Inferior parietal cortex (tissue), 1 donor: ENCODE measurements at regions not wholly inside any gene's neighbourhood (a gene's known extent, or its start where the extent isn't known, plus 50 kb on each side); places are given as distances from the start of the nearest gene placed in this dataset.

Experiments
- DNase-seq: peaks from one replicate; pipeline ENCODE4 v3.0.0-alpha.2; 2016; ENCODE audit errors: extremely low spot score

DNA sequence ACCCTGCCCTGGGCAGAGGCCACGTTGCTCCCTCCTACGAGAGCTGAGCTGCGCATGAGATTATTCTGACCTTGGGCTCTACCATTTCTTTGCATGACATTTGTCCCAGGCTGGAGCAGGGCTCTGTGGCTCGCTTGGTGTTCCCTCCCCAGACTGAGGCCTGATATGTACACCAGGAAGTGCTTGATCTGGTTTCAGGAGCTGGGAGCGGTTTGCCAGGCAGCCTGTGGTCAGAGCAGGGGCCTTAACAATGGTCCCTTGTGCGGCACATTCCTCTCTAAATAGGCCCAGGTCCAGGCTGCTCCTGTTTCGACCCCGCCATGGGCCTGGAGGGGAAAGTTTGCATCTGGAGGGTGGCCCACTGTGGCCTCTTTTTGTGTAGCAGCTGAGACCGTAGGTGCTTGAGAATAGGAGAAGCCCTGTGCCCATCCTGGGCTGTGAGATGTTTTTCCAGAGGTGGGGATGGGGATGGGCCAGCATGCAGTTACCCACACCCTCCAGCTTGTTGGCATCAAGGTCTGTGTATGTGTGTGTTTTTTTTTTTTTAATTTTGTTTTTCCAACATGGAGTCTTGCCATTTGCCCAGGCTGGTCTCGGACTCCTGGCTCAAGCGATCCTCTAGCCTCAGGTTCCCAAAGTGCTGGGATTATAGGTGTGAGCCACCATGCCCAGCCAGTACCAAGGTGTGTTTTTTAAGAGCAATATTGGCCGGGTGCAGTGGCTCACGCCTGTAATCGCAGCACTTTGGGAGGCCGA is 253.9 kb downstream of the SEC14L1 start:
- DNase-seq = no peak

GRCh38 chr17:77395501-77396048 is 254.8 kb downstream of the SEC14L1 start:
- DNase-seq = no peak

- DNase-seq = no peak
Observed at GRCh38 chr17:77396610-77397009, 255.8 kb downstream of the SEC14L1 start.

DNA sequence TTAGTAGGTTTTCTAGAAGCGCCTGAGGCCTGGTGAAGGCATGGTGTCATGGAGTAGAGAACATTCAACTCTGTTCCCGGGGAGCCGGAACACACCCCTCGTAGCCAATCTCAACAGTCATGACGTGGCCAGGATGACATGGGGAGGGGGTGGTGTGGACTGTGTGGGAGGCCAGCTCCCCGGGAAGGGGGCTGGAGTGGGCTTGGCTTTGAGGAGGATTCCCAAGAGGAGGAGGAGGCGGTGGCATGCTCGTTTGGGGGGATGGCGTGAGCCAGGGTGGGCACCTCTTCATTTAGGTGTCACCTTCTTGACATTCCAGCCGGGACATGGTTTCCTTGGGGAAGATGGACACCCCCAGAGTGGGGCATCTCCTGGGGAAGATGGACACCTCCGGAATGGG is 257.5 kb downstream of the SEC14L1 start:
- no peak for DNase-seq

GRCh38 chr17:77399319-77399957 is 258.7 kb downstream of the SEC14L1 start:
- DNase-seq = no peak

DNA sequence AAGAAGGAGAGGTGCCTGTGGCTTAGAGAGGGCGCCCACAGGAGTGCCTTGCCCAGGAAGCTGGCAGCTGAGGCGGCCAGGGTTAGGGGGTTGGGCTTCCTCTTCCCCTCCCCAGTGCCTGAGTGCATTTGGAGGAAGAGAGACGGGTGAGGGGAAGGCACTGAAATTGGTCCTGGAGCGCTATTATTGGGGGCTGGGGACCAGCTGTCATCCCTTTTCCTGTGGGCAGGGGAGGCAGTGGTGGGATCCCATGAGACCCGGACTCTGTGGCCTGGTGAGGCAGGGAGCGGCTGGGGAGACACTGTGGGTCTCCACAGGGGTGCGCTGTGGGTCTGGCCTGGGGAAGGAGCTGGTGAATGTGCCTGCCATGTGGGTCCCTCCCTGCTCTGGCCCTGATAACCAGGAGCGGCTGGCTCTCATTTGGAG is 259.7 kb downstream of the SEC14L1 start:
- no peak for DNase-seq

DNA sequence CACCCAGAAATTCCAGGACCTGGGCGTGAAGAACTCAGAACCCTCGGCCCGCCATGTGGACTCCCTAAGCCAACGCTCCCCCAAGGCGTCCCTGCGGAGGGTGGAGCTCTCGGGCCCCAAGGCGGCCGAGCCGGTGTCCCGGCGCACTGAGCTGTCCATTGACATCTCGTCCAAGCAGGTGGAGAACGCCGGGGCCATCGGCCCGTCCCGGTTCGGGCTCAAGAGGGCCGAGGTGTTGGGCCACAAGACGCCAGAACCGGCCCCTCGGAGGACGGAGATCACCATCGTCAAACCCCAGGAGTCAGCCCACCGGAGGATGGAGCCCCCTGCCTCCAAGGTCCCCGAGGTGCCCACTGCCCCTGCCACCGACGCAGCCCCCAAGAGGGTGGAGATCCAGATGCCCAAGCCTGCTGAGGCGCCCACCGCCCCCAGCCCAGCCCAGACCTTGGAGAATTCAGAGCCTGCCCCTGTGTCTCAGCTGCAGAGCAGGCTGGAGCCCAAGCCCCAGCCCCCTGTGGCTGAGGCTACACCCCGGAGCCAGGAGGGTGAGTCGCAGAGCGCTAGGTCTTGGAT is 261.5 kb downstream of the SEC14L1 start:
- no peak for DNase-seq

DNA sequence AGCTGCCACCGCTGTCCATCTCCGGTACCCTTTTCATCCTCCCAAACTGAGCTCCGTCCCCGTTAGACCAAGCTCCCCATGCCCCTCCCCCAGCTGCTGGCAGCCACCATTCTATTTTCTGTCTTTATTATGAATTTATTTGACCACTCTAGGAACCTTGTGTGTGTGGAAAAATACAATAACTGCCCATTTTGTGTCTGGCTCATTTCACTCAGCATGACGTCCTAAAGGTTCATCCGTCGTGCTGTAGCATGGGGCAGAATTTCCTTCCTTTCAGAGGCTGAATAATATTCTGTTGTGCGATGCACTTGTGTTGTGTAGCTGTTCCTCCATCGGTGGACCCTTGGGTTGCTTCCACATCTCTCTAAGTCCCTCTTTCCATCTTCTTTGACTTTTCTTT is 263.1 kb downstream of the SEC14L1 start:
- DNase-seq = no peak

GRCh38 chr17:77404812-77405581 is 264.2 kb downstream of the SEC14L1 start:
- DNase-seq = no peak

DNA sequence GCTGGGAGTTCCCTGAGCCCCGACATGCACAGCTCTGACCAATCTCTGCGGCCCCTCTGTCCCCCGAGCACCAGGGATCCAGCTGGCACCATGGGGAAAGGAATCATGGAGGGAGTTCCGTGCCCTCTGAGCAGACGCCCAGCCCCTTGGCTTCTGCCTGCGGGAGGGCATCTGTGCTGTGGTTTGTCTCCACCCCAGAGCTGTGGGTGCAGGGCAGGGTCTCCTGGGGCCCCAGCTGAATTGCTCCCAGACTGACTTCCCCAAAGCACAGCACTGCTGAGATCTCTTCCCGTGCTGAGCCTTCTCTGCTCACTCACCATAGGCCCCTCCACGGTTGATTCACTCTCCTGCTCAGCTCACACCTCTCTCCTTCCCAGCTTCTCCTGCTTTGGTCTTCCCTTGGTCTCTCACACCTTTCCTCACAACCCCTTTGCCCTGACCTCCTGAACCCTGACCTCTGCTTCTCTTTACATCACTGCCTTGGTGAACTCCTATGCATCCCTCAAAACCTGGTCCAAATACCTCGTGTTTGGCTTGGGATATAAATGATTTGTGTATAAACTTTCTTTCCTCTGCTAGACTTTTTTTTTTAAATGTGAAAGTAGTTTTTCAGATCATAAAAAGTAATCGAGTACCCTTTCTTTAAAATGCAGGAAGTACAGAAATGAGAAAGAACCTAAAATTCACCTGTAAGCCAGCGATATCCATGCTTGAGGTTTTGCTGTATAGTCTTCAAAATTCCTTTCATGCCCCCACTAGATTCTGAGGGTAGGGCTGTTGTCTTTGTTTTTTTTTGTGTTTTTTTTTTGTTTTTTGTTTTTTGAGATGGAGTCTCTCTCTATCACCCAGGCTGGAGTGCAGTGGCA is 265.3 kb downstream of the SEC14L1 start:
- DNase-seq = no peak

- no peak for DNase-seq
Observed at GRCh38 chr17:77407321-77408277, 266.8 kb downstream of the SEC14L1 start.

DNA sequence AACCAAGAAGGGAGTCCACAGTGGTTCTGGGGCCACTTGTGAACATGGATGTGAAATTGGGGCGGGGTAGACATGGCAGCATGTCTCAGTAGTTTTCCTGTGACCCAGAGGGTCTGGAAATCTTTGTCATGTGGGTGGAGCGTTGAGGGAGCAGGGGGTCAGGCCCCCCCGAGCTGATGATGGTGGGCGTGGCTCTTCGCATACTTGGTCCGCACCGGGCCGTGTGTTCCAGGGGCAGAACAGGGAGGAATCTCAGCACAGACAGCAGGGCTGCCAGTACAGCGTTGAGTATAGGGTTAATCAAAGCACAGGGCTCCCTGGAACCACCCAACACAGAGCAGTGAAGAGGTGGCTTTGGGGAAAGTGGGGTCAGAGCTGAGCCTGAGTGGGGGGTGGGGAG is 267.5 kb downstream of the SEC14L1 start:
- no peak for DNase-seq

GRCh38 chr17:77409282-77410161 is 268.8 kb downstream of the SEC14L1 start:
- DNase-seq = no peak

DNA sequence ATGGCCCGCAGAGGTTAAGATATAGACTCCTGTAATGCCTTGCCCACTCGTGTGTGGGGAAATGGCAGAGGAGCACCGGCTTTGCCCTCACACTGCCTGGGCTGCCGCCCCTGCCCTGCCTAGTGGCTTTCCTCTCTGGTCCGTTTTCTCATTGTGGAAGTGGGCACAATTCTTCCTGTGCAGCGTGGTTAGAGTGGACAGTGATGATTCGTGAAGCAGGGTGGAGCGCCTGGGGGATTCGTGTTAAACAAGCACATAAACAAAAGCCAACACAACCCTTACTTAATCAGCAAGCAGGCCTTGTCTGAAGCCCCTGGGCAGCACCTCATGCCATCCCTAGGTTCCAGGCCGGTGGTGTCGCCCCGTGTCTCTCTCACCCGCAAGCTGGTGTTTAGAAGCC is 269.7 kb downstream of the SEC14L1 start:
- no peak for DNase-seq

DNA sequence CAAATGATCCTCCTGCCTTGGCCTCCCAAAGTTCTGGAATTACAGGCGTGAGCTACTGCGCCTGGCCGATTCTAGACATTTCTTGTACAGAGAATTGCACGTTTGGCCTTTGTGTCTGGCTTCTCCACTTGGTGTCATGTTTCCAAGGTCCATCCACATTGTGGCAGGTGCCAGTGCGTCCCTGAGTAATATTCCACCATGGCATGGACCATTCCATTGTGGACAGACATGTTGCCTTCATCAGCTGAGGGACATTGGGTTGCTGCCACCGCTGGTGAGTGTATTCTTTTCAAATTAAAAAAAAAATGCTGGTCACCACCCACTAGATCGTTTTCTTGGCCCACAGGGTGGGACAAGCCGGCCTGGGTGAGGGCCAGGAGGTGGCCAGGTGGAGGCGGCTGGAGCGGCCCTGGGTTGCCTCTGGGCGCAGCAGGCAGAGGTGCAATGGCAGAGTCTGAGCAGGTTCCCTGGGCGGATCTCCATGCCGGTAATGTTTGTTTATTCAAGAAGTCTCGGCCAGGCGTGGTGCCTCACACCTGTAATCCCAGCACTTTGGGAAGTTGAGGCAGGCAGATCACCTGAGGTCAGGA is 274.1 kb downstream of the SEC14L1 start:
- DNase-seq = no peak

DNA sequence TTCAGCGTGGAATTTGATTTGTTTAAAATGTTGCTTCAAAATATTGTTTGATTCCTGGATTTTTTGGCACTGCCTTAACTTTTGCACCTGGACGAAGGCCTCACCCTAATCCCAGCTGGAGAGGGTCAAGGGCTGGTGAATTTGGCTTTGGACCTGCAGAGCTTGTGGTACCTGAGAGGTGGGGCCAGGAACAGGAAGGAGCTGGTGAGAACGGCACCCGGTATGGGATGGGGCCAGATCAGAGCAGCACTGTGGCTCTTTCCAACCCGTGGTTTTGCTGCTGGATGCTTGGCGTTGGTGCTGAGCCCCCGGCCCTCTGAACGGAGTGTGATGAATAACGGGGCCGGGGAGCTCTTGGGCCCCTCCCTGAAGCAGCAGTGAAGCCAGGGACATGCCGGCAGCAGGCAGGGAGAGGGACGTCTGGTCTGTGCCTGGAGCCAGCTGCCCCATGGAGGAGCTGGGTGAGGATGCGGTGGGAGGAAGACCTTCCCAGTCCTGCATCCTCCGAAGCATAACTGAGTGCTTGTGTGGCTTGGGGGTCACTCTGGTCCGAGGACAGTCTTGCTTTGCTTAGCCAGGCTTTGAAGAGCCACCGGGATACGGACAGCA is 275.4 kb downstream of the SEC14L1 start:
- no peak for DNase-seq

DNA sequence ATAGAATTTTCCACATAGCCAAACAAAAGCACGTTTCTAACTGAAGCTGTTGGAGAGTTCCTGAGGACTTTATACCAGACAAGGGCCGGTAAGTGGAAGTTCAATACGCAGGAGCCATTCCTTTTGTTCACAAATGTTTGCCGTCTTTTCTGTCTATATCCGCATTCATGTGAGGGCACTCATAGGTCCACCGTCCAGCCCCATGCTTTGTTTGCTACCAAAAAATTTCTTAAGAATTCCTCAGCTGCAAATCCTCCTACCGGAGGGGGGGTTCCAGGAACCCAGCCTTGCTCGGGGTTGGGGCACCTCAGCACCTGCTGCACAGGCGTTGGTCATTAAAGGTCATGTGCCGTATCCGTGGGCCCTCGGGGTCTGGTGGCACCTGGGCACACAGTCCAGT is 276.8 kb downstream of the SEC14L1 start:
- no peak for DNase-seq

GRCh38 chr17:77418609-77419008 is 277.8 kb downstream of the SEC14L1 start:
- DNase-seq = no peak
